ENCODE measurements at regions not wholly inside any gene's neighbourhood (a gene's known extent, or its start where the extent isn't known, plus 50 kb on each side); places are given as distances from the start of the nearest gene placed in this dataset.
"Not testable (repeated sequence)": the region's sequence is repeated elsewhere in the genome, so short reads cannot be mapped to it uniquely, and the experiment has no call there.

- Histone ChIP-seq H3K4me1 (no peaks in the 10 kb centered on the region), H3K27ac (no peak overlapping the region), H3K27me3 (no peaks in the 10 kb centered on the region), H3K9me3 (no peaks in the 10 kb centered on the region), H3K36me3 (no peaks in the 10 kb centered on the region), H3K4me3 (no peak overlapping the region)
- 65 to 81% (median 72%) methylated on average over 1 of the region's 1 CpG for WGBS, 5 donors
- no peak for DNase-seq
- intact Hi-C loops (cut with DNase I; ENCODE audit: low total_unique reads): no loop called here
- TF ChIP-seq POLR2AphosphoS5 (IDR thresholded peaks at IDR 0.05): no peak
- TF ChIP-seq POLR2A (IDR thresholded peaks at IDR 0.05): no peak
- TF ChIP-seq, protein P1, sequence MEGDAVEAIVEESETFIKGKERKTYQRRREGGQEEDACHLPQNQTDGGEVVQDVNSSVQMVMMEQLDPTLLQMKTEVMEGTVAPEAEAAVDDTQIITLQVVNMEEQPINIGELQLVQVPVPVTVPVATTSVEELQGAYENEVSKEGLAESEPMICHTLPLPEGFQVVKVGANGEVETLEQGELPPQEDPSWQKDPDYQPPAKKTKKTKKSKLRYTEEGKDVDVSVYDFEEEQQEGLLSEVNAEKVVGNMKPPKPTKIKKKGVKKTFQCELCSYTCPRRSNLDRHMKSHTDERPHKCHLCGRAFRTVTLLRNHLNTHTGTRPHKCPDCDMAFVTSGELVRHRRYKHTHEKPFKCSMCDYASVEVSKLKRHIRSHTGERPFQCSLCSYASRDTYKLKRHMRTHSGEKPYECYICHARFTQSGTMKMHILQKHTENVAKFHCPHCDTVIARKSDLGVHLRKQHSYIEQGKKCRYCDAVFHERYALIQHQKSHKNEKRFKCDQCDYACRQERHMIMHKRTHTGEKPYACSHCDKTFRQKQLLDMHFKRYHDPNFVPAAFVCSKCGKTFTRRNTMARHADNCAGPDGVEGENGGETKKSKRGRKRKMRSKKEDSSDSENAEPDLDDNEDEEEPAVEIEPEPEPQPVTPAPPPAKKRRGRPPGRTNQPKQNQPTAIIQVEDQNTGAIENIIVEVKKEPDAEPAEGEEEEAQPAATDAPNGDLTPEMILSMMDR (IDR thresholded peaks at IDR 0.05): no peak
These were observed 72.0 kb upstream of the SMARCAD1 start for GRCh38 chr4:94135701-94136100.

GRCh38 chr4:94139931-94140612, 67.6 kb upstream of the SMARCAD1 start:
- TF ChIP-seq, protein P1 (IDR thresholded peaks at IDR 0.05): no peak
- TF ChIP-seq EP300 (IDR thresholded peaks at IDR 0.05): no peak
- no peak for TF ChIP-seq POLR2AphosphoS5 (IDR thresholded peaks at IDR 0.05)
- TF ChIP-seq POLR2A (IDR thresholded peaks at IDR 0.05): no peak
- no peaks in the 10 kb centered on the region for H3K4me1 ChIP-seq
- H3K27me3 ChIP-seq: no peaks in the 10 kb centered on the region
- H3K36me3 ChIP-seq: no peaks in the 10 kb centered on the region
- H3K4me3 ChIP-seq: no peak overlapping the region
- no peak for DNase-seq
- no peaks in the 10 kb centered on the region for H3K9me3 ChIP-seq
- no peak overlapping the region for H3K27ac ChIP-seq
- WGBS, 5 donors: 81 to 93% (median 89%) methylated on average over 10 to 11 of the region's 11 CpGs
- intact Hi-C loops (cut with DNase I; ENCODE audit: low total_unique reads): no loop called here

GRCh38 chr4:94141001-94141400, 66.7 kb upstream of the SMARCAD1 start:
- intact Hi-C loops (cut with DNase I; ENCODE audit: low total_unique reads): no loop called here
- no peak overlapping the region for H3K4me3 ChIP-seq
- no peaks in the 10 kb centered on the region for H3K4me1 ChIP-seq
- WGBS, 5 donors: 26 to 63% (median 30%) methylated on average over 2 of the region's 2 CpGs
- no peaks in the 10 kb centered on the region for H3K27me3 ChIP-seq
- no peaks in the 10 kb centered on the region for H3K9me3 ChIP-seq
- DNase-seq: peak in 1 of 2 donors; percentile 22
- TF ChIP-seq POLR2A (IDR thresholded peaks at IDR 0.05): no peak
- TF ChIP-seq, protein P1 (IDR thresholded peaks at IDR 0.05): no peak
- TF ChIP-seq EP300 (IDR thresholded peaks at IDR 0.05): no peak
- no peak for TF ChIP-seq POLR2AphosphoS5 (IDR thresholded peaks at IDR 0.05)
- H3K36me3 ChIP-seq: no peaks in the 10 kb centered on the region
- H3K27ac ChIP-seq: no peak overlapping the region

DNA sequence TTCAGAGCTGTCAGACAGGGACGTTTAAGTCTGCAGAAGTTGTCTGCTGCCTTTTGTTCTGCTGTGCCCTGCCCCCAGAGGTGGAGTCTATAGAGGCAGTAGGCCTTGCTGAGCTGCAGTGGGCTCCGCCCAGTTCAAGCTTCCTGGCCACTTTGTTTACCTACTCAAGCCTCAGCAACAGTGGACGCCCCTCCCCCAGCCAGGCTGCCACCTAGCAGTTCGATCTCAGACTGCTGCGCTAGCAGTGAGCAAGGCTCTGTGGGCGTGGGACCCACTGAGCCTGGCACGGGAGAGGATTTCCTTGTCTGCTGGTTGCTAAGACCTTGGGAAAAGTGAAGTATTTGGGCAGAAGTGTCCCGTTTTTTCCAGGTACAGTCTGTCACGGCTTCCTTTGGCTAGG, 59.6 kb upstream of the SMARCAD1 start:
- peak; percentile 82 to 86 for DNase-seq
- intact Hi-C loops (cut with DNase I; ENCODE audit: low total_unique reads); H3K36me3 ChIP-seq; H3K4me1 ChIP-seq; H3K27ac ChIP-seq; H3K9me3 ChIP-seq; H3K27me3 ChIP-seq: not testable (repeated sequence)
- TF ChIP-seq POLR2AphosphoS5 (IDR thresholded peaks at IDR 0.05): peak in 1 of 3 donors; percentile 26
- 22 to 32% (median 24%) methylated on average over 7 to 9 of the region's 9 CpGs for WGBS, 5 donors
- peak overlapping the region in 1 of 4 donors; percentile 20 for H3K4me3 ChIP-seq

DNA sequence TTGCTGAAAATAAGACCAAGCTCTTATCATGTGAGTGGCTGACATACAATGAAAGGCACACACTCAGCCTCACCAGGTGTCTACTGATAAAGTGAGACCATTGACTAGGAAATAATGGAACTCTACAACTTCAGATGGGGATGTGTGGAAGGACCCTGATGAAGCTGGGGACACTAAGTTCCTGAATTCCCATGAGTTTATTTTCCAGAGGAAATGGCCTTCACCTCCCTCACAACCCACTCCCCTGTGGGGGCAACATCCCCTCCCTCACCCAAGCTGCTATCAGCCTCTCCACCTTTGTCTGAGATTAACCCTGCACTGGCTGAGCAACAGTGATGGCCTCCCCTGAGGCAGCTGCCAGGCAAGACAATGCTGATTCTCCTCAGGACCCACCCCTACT, 55.2 kb upstream of the SMARCAD1 start:
- Histone ChIP-seq H3K4me3 (no peak overlapping the region), H3K27ac (no peak overlapping the region), H3K4me1 (no peaks in the 10 kb centered on the region), H3K9me3 (no peaks in the 10 kb centered on the region), H3K27me3 (no peaks in the 10 kb centered on the region), H3K36me3 (no peaks in the 10 kb centered on the region)
- no peak for DNase-seq
- intact Hi-C loops (cut with DNase I; ENCODE audit: low total_unique reads): no loop called here
- TF ChIP-seq, protein P1 (IDR thresholded peaks at IDR 0.05): no peak
- TF ChIP-seq POLR2A (IDR thresholded peaks at IDR 0.05) (no peak), POLR2AphosphoS5 (IDR thresholded peaks at IDR 0.05) (no peak), EP300 (IDR thresholded peaks at IDR 0.05) (no peak)

- H3K4me3 ChIP-seq; H3K27ac ChIP-seq; H3K36me3 ChIP-seq; intact Hi-C loops (cut with DNase I; ENCODE audit: low total_unique reads); H3K27me3 ChIP-seq; H3K9me3 ChIP-seq; DNase-seq; H3K4me1 ChIP-seq: not testable (repeated sequence)
- WGBS, 5 donors: 85 to 97% (median 95%) methylated on average over 2 of the region's 2 CpGs
These were observed 52.3 kb upstream of the SMARCAD1 start for GRCh38 chr4:94155404-94155803.
